SK-N-SH (cell line): ENCODE measurements at regions not wholly inside any gene's neighbourhood (a gene's known extent, or its start where the extent isn't known, plus 50 kb on each side); places are given as distances from the start of the nearest gene placed in this dataset.

Source experiments
- CHD2 ChIP-seq: fragments of 150-350 bp; IDR thresholded peaks from 2 replicates; pipeline ENCODE4 v1.6.1; 2018; ENCODE audit warnings: low read length; ENCODE audit not compliant: partially characterized antibody
- EP300 ChIP-seq, 2 experiments: IDR thresholded peaks; 2 replicates each; pipeline versions ENCODE4 v1.4.0 to v1.6.1; 2012; ENCODE audit warnings: borderline replicate concordance in 1 of 2, low read depth in 1 of 2, low read length in 1 of 2
- GATA2 ChIP-seq: sonication (generic); formaldehyde crosslinking; IDR thresholded peaks from 2 replicates; pipeline ENCODE4 v1.5.0; 2020; ENCODE audit warnings: mild to moderate bottlenecking, missing genetic modification reagents
- JUND ChIP-seq: IDR thresholded peaks from 2 replicates; pipeline ENCODE4 v1.4.0; 2012
- NRF1 ChIP-seq: IDR thresholded peaks from 2 replicates; pipeline ENCODE4 v1.6.1; 2012; ENCODE audit warnings: low read depth, mild to moderate bottlenecking, low read length
- RFX5 ChIP-seq: IDR thresholded peaks from 2 replicates; pipeline ENCODE4 v1.6.1; 2012; ENCODE audit warnings: mild to moderate bottlenecking, improper control_type of control experiment, low read length
- SIN3A ChIP-seq: IDR thresholded peaks from 2 replicates; pipeline ENCODE4 v1.6.1; 2012; ENCODE audit warnings: low read depth, mild to moderate bottlenecking, low read length, moderate library complexity, borderline replicate concordance
- TF ChIP-seq, protein P1 (sequence below): fragments of 200-600 bp; sonication (generic); IDR thresholded peaks from 2 replicates; pipeline ENCODE4 v1.6.1; 2017; ENCODE audit warnings: antibody characterized with exemption, mild to moderate bottlenecking, moderate library complexity
- TF ChIP-seq, protein P2 (sequence below): IDR thresholded peaks from 2 replicates; pipeline ENCODE4 v1.4.0; 2012; ENCODE audit warnings: low read depth, borderline replicate concordance
- TF ChIP-seq, protein P3 (sequence below): fragments of 150-350 bp; IDR thresholded peaks from 2 replicates; pipeline ENCODE4 v1.6.1; 2017; ENCODE audit warnings: antibody characterized with exemption, low read length, low read depth, borderline replicate concordance
- TF ChIP-seq, protein P4 (sequence below): IDR thresholded peaks from 2 replicates; pipeline ENCODE4 v1.6.1; 2012; ENCODE audit warnings: mild to moderate bottlenecking, low read depth, low read length, moderate library complexity
- TF ChIP-seq, protein P5 (sequence below): IDR thresholded peaks from 2 replicates; pipeline ENCODE4 v1.4.0; 2012; ENCODE audit warnings: low read depth

GRCh38 chr12:92058664-92059063, 87.0 kb downstream of the BTG1 start:
- TF ChIP-seq, protein P1, sequence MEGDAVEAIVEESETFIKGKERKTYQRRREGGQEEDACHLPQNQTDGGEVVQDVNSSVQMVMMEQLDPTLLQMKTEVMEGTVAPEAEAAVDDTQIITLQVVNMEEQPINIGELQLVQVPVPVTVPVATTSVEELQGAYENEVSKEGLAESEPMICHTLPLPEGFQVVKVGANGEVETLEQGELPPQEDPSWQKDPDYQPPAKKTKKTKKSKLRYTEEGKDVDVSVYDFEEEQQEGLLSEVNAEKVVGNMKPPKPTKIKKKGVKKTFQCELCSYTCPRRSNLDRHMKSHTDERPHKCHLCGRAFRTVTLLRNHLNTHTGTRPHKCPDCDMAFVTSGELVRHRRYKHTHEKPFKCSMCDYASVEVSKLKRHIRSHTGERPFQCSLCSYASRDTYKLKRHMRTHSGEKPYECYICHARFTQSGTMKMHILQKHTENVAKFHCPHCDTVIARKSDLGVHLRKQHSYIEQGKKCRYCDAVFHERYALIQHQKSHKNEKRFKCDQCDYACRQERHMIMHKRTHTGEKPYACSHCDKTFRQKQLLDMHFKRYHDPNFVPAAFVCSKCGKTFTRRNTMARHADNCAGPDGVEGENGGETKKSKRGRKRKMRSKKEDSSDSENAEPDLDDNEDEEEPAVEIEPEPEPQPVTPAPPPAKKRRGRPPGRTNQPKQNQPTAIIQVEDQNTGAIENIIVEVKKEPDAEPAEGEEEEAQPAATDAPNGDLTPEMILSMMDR, result no peak
- TF ChIP-seq JUND (no peak), SIN3A (no peak), EP300 (IDR thresholded peaks at IDR 0.05; ENCODE audit: borderline replicate concordance in 1 of 2, low read depth in 1 of 2, low read length in 1 of 2) (no peak), RFX5 (no peak), CHD2 (no peak), GATA2 (CRISPR knock-in tag) (no peak), NRF1 (no peak)
- TF ChIP-seq, protein P2, sequence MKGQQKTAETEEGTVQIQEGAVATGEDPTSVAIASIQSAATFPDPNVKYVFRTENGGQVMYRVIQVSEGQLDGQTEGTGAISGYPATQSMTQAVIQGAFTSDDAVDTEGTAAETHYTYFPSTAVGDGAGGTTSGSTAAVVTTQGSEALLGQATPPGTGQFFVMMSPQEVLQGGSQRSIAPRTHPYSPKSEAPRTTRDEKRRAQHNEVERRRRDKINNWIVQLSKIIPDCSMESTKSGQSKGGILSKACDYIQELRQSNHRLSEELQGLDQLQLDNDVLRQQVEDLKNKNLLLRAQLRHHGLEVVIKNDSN, result no peak
- TF ChIP-seq, protein P3, sequence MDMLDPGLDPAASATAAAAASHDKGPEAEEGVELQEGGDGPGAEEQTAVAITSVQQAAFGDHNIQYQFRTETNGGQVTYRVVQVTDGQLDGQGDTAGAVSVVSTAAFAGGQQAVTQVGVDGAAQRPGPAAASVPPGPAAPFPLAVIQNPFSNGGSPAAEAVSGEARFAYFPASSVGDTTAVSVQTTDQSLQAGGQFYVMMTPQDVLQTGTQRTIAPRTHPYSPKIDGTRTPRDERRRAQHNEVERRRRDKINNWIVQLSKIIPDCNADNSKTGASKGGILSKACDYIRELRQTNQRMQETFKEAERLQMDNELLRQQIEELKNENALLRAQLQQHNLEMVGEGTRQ, result no peak
- TF ChIP-seq, protein P4, sequence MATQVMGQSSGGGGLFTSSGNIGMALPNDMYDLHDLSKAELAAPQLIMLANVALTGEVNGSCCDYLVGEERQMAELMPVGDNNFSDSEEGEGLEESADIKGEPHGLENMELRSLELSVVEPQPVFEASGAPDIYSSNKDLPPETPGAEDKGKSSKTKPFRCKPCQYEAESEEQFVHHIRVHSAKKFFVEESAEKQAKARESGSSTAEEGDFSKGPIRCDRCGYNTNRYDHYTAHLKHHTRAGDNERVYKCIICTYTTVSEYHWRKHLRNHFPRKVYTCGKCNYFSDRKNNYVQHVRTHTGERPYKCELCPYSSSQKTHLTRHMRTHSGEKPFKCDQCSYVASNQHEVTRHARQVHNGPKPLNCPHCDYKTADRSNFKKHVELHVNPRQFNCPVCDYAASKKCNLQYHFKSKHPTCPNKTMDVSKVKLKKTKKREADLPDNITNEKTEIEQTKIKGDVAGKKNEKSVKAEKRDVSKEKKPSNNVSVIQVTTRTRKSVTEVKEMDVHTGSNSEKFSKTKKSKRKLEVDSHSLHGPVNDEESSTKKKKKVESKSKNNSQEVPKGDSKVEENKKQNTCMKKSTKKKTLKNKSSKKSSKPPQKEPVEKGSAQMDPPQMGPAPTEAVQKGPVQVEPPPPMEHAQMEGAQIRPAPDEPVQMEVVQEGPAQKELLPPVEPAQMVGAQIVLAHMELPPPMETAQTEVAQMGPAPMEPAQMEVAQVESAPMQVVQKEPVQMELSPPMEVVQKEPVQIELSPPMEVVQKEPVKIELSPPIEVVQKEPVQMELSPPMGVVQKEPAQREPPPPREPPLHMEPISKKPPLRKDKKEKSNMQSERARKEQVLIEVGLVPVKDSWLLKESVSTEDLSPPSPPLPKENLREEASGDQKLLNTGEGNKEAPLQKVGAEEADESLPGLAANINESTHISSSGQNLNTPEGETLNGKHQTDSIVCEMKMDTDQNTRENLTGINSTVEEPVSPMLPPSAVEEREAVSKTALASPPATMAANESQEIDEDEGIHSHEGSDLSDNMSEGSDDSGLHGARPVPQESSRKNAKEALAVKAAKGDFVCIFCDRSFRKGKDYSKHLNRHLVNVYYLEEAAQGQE, result no peak
- TF ChIP-seq, protein P5, sequence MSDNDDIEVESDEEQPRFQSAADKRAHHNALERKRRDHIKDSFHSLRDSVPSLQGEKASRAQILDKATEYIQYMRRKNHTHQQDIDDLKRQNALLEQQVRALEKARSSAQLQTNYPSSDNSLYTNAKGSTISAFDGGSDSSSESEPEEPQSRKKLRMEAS, result no peak
